ENCODE measurements at regions not wholly inside any gene's neighbourhood (a gene's known extent, or its start where the extent isn't known, plus 50 kb on each side); places are given as distances from the start of the nearest gene placed in this dataset.

DNA sequence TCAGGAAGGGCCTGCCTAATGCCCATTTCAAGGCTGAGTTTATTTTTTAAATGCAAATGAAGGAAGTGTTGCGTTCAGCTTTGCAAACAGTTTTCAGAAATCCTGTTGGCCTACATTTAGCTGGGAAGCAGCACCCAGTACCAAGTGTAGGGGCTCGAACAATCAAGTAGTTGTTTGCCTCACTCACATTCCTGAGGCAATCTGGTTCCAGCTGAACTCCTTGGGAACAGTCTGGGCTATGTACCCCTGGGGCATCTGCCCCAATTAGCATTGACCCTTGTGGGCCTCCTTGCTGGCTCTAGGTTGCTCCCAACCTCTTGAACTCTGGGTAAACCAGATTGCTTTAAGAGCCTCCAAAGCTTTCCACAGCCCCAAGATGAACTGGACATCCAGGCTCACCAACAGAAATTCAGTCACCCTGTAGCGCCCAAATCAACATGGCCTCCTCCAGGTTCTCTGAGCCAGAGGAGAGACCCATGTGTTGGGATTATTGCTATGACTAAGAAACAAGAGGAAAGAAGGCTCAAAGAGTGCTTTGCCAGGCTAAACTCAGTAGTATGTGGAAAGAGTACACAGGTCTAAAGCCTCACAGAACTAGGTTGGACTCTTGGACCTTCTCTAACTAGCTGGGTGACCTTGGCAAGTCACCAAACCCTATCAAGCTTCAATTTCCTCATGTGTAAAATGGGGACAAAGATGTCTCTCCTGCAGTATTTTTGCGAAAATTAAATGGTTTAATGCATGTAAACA is 532.7 kb downstream of the SOX2 start:
- DNase-seq (ENCODE audit: low read depth, low spot score): no peak
- ChIA-PET POLR2A (no interaction called here), CTCF (no interaction called here)
- Histone ChIP-seq H3K4me2 (ENCODE audit: insufficient read depth, low read length) (no peak overlapping the region), H3K4me3 (replicated peaks in 1 of 3; ENCODE audit: insufficient read depth in 1 of 3, low read depth in 1 of 3, low read length in 3 of 3) (no peak overlapping the region), H3K9me1 (replicated peaks; ENCODE audit: control insufficient read depth, extremely low read depth, insufficient read depth, low read length) (no peaks in the 10 kb centered on the region), H4K20me1 (replicated peaks; ENCODE audit: control insufficient read depth, extremely low read depth, insufficient read depth, low read length) (no peaks in the 10 kb centered on the region), H3K4me1 (ENCODE audit: control insufficient read depth, extremely low read depth, insufficient read depth, low read length) (no peaks in the 10 kb centered on the region), H3K79me2 (ENCODE audit: control insufficient read depth, insufficient read depth, low read length) (no peaks in the 10 kb centered on the region), H3K36me3 (ENCODE audit: control insufficient read depth in 2 of 2, extremely low read depth in 1 of 2, insufficient read depth in 2 of 2, low read length in 2 of 2) (no peaks in the 10 kb centered on the region), H3K9ac (replicated peaks; ENCODE audit: extremely low read depth, insufficient read depth, low read length) (no peak overlapping the region), H3K27ac (ENCODE audit: insufficient read depth, low read depth, low read length) (no peak overlapping the region), H2AFZ (ENCODE audit: low read depth, low read length) (no peak overlapping the region), H3K27me3 (ENCODE audit: control insufficient read depth in 2 of 2, insufficient read depth in 2 of 2, low read length in 2 of 2) (no peaks in the 10 kb centered on the region), H3K9me3 (replicated peaks; ENCODE audit: control insufficient read depth, insufficient read depth, low read length) (no peaks in the 10 kb centered on the region)
- intact Hi-C loops (cut with micrococcal nuclease) (no loop called here), dilution Hi-C loops (cut with MboI; ENCODE audit: extremely low pct_ligation_motif_present, low sequenced_read_pairs) (no loop called here)
- TF ChIP-seq EZH2 (IDR thresholded peaks at IDR 0.05; ENCODE audit: borderline replicate concordance, low read depth, low read length, severe bottlenecking) (no peak), POLR2AphosphoS5 (IDR thresholded peaks at IDR 0.05; ENCODE audit: insufficient read depth, low read depth, low read length) (no peak), FOS (IDR thresholded peaks at IDR 0.05; ENCODE audit: borderline replicate concordance, insufficient read depth, low read length) (no peak), MYC (IDR thresholded peaks at IDR 0.05; ENCODE audit: low read depth, low read length) (no peak), POLR2A (IDR thresholded peaks at IDR 0.05; ENCODE audit: low read depth, low read length) (no peak)
- TF ChIP-seq, protein P1, sequence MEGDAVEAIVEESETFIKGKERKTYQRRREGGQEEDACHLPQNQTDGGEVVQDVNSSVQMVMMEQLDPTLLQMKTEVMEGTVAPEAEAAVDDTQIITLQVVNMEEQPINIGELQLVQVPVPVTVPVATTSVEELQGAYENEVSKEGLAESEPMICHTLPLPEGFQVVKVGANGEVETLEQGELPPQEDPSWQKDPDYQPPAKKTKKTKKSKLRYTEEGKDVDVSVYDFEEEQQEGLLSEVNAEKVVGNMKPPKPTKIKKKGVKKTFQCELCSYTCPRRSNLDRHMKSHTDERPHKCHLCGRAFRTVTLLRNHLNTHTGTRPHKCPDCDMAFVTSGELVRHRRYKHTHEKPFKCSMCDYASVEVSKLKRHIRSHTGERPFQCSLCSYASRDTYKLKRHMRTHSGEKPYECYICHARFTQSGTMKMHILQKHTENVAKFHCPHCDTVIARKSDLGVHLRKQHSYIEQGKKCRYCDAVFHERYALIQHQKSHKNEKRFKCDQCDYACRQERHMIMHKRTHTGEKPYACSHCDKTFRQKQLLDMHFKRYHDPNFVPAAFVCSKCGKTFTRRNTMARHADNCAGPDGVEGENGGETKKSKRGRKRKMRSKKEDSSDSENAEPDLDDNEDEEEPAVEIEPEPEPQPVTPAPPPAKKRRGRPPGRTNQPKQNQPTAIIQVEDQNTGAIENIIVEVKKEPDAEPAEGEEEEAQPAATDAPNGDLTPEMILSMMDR (IDR thresholded peaks at IDR 0.05; ENCODE audit: extremely low read depth in 1 of 2, insufficient read depth in 1 of 2, low read depth in 1 of 2, low read length in 2 of 2): no peak
- BruUV-seq (replicated peaks): no TSS peak
- FAIRE-seq: no peak

DNA sequence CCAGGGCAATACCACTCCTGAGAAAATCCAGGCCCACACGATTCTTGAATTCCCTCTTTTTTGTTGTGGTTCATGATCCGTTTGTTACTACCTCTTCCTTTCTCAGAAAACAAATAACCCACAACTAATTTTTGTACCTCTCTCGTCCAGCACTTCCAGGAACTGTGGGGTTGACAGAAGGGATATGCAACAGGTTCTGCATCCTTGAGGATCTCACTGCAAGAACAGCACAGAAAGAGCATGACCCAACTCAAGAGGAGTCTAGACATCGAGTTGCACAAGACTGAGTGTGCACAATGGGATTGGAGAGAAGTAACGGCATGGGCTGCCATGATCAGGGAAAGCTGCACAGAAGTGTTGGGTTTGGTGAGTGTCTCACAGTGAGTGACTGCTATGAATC is 533.3 kb downstream of the SOX2 start:
- DNase-seq (ENCODE audit: low read depth, low spot score) (no peak), FAIRE-seq (no peak)
- no peaks in the 10 kb centered on the region for H3K4me1 ChIP-seq (ENCODE audit: control insufficient read depth, extremely low read depth, insufficient read depth, low read length)
- intact Hi-C loops (cut with micrococcal nuclease): no loop called here
- H3K79me2 ChIP-seq (ENCODE audit: control insufficient read depth, insufficient read depth, low read length): no peaks in the 10 kb centered on the region
- POLR2A ChIA-PET: no interaction called here
- H3K27me3 ChIP-seq (ENCODE audit: control insufficient read depth in 2 of 2, insufficient read depth in 2 of 2, low read length in 2 of 2): no peaks in the 10 kb centered on the region
- CTCF ChIA-PET: no interaction called here
- no peak overlapping the region for H3K9ac ChIP-seq (replicated peaks; ENCODE audit: extremely low read depth, insufficient read depth, low read length)
- no peak for TF ChIP-seq GATA2 (IDR thresholded peaks at IDR 0.05; ENCODE audit: insufficient read depth, insufficient read length, low read depth, low read length)
- TF ChIP-seq JUN (IDR thresholded peaks at IDR 0.05; ENCODE audit: borderline replicate concordance, insufficient read depth, insufficient read length, low read depth): no peak
- no peak for TF ChIP-seq MYC (IDR thresholded peaks at IDR 0.05; ENCODE audit: low read depth, low read length)
- no peak for TF ChIP-seq POLR2AphosphoS5 (IDR thresholded peaks at IDR 0.05; ENCODE audit: insufficient read depth, low read depth, low read length)
- TF ChIP-seq EZH2 (IDR thresholded peaks at IDR 0.05; ENCODE audit: borderline replicate concordance, low read depth, low read length, severe bottlenecking): no peak
- no peak for TF ChIP-seq POLR2A (IDR thresholded peaks at IDR 0.05; ENCODE audit: low read depth, low read length)
- TF ChIP-seq, protein P2, sequence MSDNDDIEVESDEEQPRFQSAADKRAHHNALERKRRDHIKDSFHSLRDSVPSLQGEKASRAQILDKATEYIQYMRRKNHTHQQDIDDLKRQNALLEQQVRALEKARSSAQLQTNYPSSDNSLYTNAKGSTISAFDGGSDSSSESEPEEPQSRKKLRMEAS (IDR thresholded peaks at IDR 0.05; ENCODE audit: insufficient read depth, insufficient read length): no peak
- no peak for TF ChIP-seq FOS (IDR thresholded peaks at IDR 0.05; ENCODE audit: borderline replicate concordance, insufficient read depth, low read length)
- TF ChIP-seq, protein P1 (IDR thresholded peaks at IDR 0.05; ENCODE audit: extremely low read depth in 1 of 2, insufficient read depth in 1 of 2, low read depth in 1 of 2, low read length in 2 of 2): no peak
- H3K4me2 ChIP-seq (ENCODE audit: insufficient read depth, low read length): no peak overlapping the region
- no peak overlapping the region for H2AFZ ChIP-seq (ENCODE audit: low read depth, low read length)
- H3K4me3 ChIP-seq (replicated peaks in 1 of 3; ENCODE audit: insufficient read depth in 1 of 3, low read depth in 1 of 3, low read length in 3 of 3): no peak overlapping the region
- H4K20me1 ChIP-seq (replicated peaks; ENCODE audit: control insufficient read depth, extremely low read depth, insufficient read depth, low read length): no peaks in the 10 kb centered on the region
- no peaks in the 10 kb centered on the region for H3K36me3 ChIP-seq (ENCODE audit: control insufficient read depth in 2 of 2, extremely low read depth in 1 of 2, insufficient read depth in 2 of 2, low read length in 2 of 2)
- BruUV-seq (replicated peaks): no TSS peak
- H3K9me3 ChIP-seq (replicated peaks; ENCODE audit: control insufficient read depth, insufficient read depth, low read length): no peaks in the 10 kb centered on the region
- dilution Hi-C loops (cut with MboI; ENCODE audit: extremely low pct_ligation_motif_present, low sequenced_read_pairs): no loop called here
- no peak overlapping the region for H3K27ac ChIP-seq (ENCODE audit: insufficient read depth, low read depth, low read length)
- H3K9me1 ChIP-seq (replicated peaks; ENCODE audit: control insufficient read depth, extremely low read depth, insufficient read depth, low read length): no peaks in the 10 kb centered on the region
